GM23338 (cell line): ENCODE measurements at regions not wholly inside any gene's neighbourhood (a gene's known extent, or its start where the extent isn't known, plus 50 kb on each side); places are given as distances from the start of the nearest gene placed in this dataset.

Experiments used
- ATAC-seq: fragments of 200-7000 bp; cut with Tn5 transposase; 3 replicates; pipeline ENCODE4 v1.9.1; 2020
- DNase-seq: peaks from one replicate; pipeline ENCODE4 v3.0.0-alpha.2; 2015; ENCODE audit warnings: low spot score
- H2AFZ ChIP-seq: fragments of 200-600 bp; sonication (generic); 2 replicates; pipeline ENCODE4 v1.8.0; 2016; ENCODE audit warnings: antibody characterized with exemption, mild to moderate bottlenecking, moderate library complexity
- H3F3A ChIP-seq: fragments of 200-600 bp; sonication (generic); replicated peaks from 2 replicates; pipeline ENCODE4 v1.8.0; 2017; ENCODE audit warnings: antibody characterized with exemption, mixed run types, low read depth
- H3K27ac ChIP-seq: fragments of 200-600 bp; sonication (generic); 2 replicates; pipeline ENCODE4 v1.6.1; 2016; ENCODE audit warnings: low read depth
- H3K27me3 ChIP-seq: fragments of 200-600 bp; sonication (generic); 2 replicates; pipeline ENCODE4 v1.8.0; 2016; ENCODE audit warnings: mild to moderate bottlenecking, mixed run types, moderate library complexity; ENCODE audit not compliant: insufficient read depth
- H3K36me3 ChIP-seq: fragments of 200-600 bp; sonication (generic); 2 replicates; pipeline ENCODE4 v1.8.0; 2016; ENCODE audit warnings: mild to moderate bottlenecking; ENCODE audit not compliant: insufficient read depth
- H3K4me1 ChIP-seq: fragments of 200-600 bp; sonication (generic); 2 replicates; pipeline ENCODE4 v1.8.0; 2016; ENCODE audit warnings: mild to moderate bottlenecking, moderate library complexity; ENCODE audit not compliant: insufficient read depth
- H3K4me2 ChIP-seq: fragments of 200-600 bp; sonication (generic); 2 replicates; pipeline ENCODE4 v1.7.1; 2017; ENCODE audit warnings: mixed run types
- H3K4me3 ChIP-seq: fragments of 200-600 bp; sonication (generic); 2 replicates; pipeline ENCODE4 v1.6.1; 2016; ENCODE audit warnings: mixed run types
- H3K79me2 ChIP-seq: fragments of 200-600 bp; sonication (generic); replicated peaks from 2 replicates; pipeline ENCODE4 v1.8.0; 2017; ENCODE audit warnings: mild to moderate bottlenecking; ENCODE audit not compliant: insufficient read depth
- H3K9me2 ChIP-seq: fragments of 200-600 bp; sonication (generic); 2 replicates; pipeline ENCODE4 v1.8.0; 2017; ENCODE audit not compliant: insufficient read depth
- H4K20me1 ChIP-seq: fragments of 200-600 bp; sonication (generic); replicated peaks from 2 replicates; pipeline ENCODE4 v1.8.0; 2017; ENCODE audit warnings: mild to moderate bottlenecking; ENCODE audit not compliant: insufficient read depth
- H3K27ac Mint-ChIP-seq: 2 replicates; pipeline ENCODE4 v1.8.0; 2020; ENCODE audit warnings: inconsistent platforms, mild to moderate bottlenecking, moderate library complexity, mixed read lengths
- H3K27me3 Mint-ChIP-seq: 3 replicates; pipeline ENCODE4 v1.8.0; 2022; ENCODE audit warnings: low read depth, mild to moderate bottlenecking, moderate library complexity, mixed read lengths, inconsistent platforms; ENCODE audit not compliant: insufficient read depth, poor library complexity
- H3K36me3 Mint-ChIP-seq: 3 replicates; pipeline ENCODE4 v1.8.0; 2021; ENCODE audit warnings: low read depth, mild to moderate bottlenecking, inconsistent platforms, moderate library complexity, mixed read lengths
- H3K4me1 Mint-ChIP-seq: 3 replicates; pipeline ENCODE4 v1.8.0; 2020; ENCODE audit warnings: mild to moderate bottlenecking, inconsistent platforms, mixed read lengths
- H3K4me3 Mint-ChIP-seq: 3 replicates; pipeline ENCODE4 v1.8.0; 2021; ENCODE audit warnings: moderate library complexity, mild to moderate bottlenecking, inconsistent platforms, mixed read lengths
- H3K9me3 Mint-ChIP-seq: 3 replicates; pipeline ENCODE4 v1.8.0; 2020; ENCODE audit warnings: moderate library complexity, mild to moderate bottlenecking, inconsistent platforms, mixed read lengths
- CREB1 ChIP-seq: fragments of 250-450 bp; sonication (Bioruptor Pico); IDR thresholded peaks from 2 replicates; pipeline ENCODE4 v1.5.0; 2020; ENCODE audit warnings: low read depth, mild to moderate bottlenecking, moderate library complexity
- EZH2 ChIP-seq: fragments of 200-600 bp; sonication (generic); IDR thresholded peaks from one replicate; pipeline ENCODE4 v1.8.0; 2017; ENCODE audit warnings: antibody characterized with exemption, mild to moderate bottlenecking, low read depth; ENCODE audit not compliant: unreplicated experiment
- EZH2phosphoT487 ChIP-seq: fragments of 200-600 bp; sonication (generic); IDR thresholded peaks from one replicate; pipeline ENCODE4 v1.8.1; 2018; ENCODE audit warnings: antibody characterized with exemption; ENCODE audit not compliant: unreplicated experiment
- JUNB ChIP-seq: IDR thresholded peaks from one replicate; pipeline ENCODE4 v1.6.1; 2016; ENCODE audit warnings: antibody characterized with exemption; ENCODE audit not compliant: unreplicated experiment
- NANOG ChIP-seq: IDR thresholded peaks from 2 replicates; pipeline ENCODE4 v1.6.1; 2016; ENCODE audit warnings: antibody characterized with exemption, borderline replicate concordance
- POLR2AphosphoS5 ChIP-seq: IDR thresholded peaks from 2 replicates; pipeline ENCODE4 v1.6.1; 2016; ENCODE audit warnings: antibody characterized with exemption, low read depth
- STAT1 ChIP-seq: IDR thresholded peaks from one replicate; pipeline ENCODE4 v1.6.1; 2016; ENCODE audit warnings: antibody characterized with exemption; ENCODE audit not compliant: unreplicated experiment
- ZNF114 ChIP-seq: fragments of 250-450 bp; sonication (Bioruptor Pico); IDR thresholded peaks from 2 replicates; pipeline ENCODE4 v1.5.0; 2020; ENCODE audit warnings: mild to moderate bottlenecking, moderate library complexity
- ZNF331 ChIP-seq: fragments of 250-450 bp; sonication (Bioruptor Pico); IDR thresholded peaks from 2 replicates; pipeline ENCODE4 v1.5.0; 2020; ENCODE audit warnings: low read depth, mild to moderate bottlenecking, moderate library complexity
- TF ChIP-seq, protein P1 (sequence below), 2 experiments: fragments of 200-600 bp in 1 of 2; sonication (generic) in 1 of 2; conservative IDR thresholded peaks; 2 replicates each; pipeline versions ENCODE4 v1.5.1 to v1.6.1; 2016 to 2017; ENCODE audit warnings: antibody characterized with exemption in 2 of 2, low read depth in 2 of 2, mild to moderate bottlenecking in 2 of 2, moderate library complexity in 1 of 2
- TF ChIP-seq, protein P2 (sequence below): fragments of 250-450 bp; sonication (Bioruptor Pico); IDR thresholded peaks from 2 replicates; pipeline ENCODE4 v1.5.0; 2020; ENCODE audit warnings: mild to moderate bottlenecking, moderate library complexity
- TF ChIP-seq, protein P3 (sequence below): IDR thresholded peaks from one replicate; pipeline ENCODE4 v1.6.1; 2018; ENCODE audit warnings: antibody characterized with exemption; ENCODE audit not compliant: unreplicated experiment
- TF ChIP-seq, protein P4 (sequence below): IDR thresholded peaks from 2 replicates; pipeline ENCODE4 v1.6.1; 2016; ENCODE audit warnings: antibody characterized with exemption

DNA sequence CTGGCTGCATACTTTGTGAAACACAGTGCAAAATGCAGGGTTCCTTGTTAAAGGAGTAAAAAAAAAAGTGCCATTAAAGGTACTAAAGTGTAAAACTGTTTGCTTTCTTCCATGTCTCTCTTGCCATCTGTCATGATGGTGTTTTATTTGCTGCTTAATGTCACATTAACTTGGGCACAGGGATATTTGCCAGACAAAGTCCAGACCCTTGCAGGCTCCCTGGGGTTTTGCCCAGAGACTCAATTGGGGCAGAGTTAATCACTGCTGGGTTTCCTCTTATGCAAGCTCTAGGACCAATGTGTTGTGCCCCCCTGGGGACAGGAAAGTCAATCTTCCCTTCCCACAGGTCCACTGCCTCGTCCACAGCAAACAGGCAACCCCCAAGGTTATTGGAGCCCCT lies 274.3 kb upstream of the SGCD start:
- Histone ChIP-seq H3K27ac (no peak overlapping the region), H3K4me1 (no peaks in the 10 kb centered on the region), H3K4me2 (no peak overlapping the region), H3K79me2 (no peaks in the 10 kb centered on the region), H4K20me1 (no peaks in the 10 kb centered on the region), H3K9me2 (no peaks in the 10 kb centered on the region), H3K4me3 (no peak overlapping the region), H3K27me3 (no peaks in the 10 kb centered on the region), H3K36me3 (no peaks in the 10 kb centered on the region), H3F3A (no peaks in the 10 kb centered on the region), H2AFZ (no peak overlapping the region)
- Mint-ChIP-seq H3K4me1 (peaks cover 2% of the 10 kb centered on the region; the same call in 1 of the 3 replicates), H3K36me3 (no peaks in the 10 kb centered on the region), H3K27ac (no peak overlapping the region), H3K4me3 (no peak overlapping the region), H3K9me3 (no peaks in the 10 kb centered on the region), H3K27me3 (no peaks in the 10 kb centered on the region)
- no peak for DNase-seq
- no peak for TF ChIP-seq CREB1 (CRISPR knock-in tag)
- TF ChIP-seq, protein P1, sequence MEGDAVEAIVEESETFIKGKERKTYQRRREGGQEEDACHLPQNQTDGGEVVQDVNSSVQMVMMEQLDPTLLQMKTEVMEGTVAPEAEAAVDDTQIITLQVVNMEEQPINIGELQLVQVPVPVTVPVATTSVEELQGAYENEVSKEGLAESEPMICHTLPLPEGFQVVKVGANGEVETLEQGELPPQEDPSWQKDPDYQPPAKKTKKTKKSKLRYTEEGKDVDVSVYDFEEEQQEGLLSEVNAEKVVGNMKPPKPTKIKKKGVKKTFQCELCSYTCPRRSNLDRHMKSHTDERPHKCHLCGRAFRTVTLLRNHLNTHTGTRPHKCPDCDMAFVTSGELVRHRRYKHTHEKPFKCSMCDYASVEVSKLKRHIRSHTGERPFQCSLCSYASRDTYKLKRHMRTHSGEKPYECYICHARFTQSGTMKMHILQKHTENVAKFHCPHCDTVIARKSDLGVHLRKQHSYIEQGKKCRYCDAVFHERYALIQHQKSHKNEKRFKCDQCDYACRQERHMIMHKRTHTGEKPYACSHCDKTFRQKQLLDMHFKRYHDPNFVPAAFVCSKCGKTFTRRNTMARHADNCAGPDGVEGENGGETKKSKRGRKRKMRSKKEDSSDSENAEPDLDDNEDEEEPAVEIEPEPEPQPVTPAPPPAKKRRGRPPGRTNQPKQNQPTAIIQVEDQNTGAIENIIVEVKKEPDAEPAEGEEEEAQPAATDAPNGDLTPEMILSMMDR (conservative IDR thresholded peaks at IDR 0.05; ENCODE audit: low read depth in 2 of 2): no peak
- no peak for TF ChIP-seq POLR2AphosphoS5
- TF ChIP-seq NANOG: no peak
- no peak for TF ChIP-seq EZH2
- TF ChIP-seq ZNF331 (CRISPR knock-in tag): no peak
- TF ChIP-seq, protein P2, sequence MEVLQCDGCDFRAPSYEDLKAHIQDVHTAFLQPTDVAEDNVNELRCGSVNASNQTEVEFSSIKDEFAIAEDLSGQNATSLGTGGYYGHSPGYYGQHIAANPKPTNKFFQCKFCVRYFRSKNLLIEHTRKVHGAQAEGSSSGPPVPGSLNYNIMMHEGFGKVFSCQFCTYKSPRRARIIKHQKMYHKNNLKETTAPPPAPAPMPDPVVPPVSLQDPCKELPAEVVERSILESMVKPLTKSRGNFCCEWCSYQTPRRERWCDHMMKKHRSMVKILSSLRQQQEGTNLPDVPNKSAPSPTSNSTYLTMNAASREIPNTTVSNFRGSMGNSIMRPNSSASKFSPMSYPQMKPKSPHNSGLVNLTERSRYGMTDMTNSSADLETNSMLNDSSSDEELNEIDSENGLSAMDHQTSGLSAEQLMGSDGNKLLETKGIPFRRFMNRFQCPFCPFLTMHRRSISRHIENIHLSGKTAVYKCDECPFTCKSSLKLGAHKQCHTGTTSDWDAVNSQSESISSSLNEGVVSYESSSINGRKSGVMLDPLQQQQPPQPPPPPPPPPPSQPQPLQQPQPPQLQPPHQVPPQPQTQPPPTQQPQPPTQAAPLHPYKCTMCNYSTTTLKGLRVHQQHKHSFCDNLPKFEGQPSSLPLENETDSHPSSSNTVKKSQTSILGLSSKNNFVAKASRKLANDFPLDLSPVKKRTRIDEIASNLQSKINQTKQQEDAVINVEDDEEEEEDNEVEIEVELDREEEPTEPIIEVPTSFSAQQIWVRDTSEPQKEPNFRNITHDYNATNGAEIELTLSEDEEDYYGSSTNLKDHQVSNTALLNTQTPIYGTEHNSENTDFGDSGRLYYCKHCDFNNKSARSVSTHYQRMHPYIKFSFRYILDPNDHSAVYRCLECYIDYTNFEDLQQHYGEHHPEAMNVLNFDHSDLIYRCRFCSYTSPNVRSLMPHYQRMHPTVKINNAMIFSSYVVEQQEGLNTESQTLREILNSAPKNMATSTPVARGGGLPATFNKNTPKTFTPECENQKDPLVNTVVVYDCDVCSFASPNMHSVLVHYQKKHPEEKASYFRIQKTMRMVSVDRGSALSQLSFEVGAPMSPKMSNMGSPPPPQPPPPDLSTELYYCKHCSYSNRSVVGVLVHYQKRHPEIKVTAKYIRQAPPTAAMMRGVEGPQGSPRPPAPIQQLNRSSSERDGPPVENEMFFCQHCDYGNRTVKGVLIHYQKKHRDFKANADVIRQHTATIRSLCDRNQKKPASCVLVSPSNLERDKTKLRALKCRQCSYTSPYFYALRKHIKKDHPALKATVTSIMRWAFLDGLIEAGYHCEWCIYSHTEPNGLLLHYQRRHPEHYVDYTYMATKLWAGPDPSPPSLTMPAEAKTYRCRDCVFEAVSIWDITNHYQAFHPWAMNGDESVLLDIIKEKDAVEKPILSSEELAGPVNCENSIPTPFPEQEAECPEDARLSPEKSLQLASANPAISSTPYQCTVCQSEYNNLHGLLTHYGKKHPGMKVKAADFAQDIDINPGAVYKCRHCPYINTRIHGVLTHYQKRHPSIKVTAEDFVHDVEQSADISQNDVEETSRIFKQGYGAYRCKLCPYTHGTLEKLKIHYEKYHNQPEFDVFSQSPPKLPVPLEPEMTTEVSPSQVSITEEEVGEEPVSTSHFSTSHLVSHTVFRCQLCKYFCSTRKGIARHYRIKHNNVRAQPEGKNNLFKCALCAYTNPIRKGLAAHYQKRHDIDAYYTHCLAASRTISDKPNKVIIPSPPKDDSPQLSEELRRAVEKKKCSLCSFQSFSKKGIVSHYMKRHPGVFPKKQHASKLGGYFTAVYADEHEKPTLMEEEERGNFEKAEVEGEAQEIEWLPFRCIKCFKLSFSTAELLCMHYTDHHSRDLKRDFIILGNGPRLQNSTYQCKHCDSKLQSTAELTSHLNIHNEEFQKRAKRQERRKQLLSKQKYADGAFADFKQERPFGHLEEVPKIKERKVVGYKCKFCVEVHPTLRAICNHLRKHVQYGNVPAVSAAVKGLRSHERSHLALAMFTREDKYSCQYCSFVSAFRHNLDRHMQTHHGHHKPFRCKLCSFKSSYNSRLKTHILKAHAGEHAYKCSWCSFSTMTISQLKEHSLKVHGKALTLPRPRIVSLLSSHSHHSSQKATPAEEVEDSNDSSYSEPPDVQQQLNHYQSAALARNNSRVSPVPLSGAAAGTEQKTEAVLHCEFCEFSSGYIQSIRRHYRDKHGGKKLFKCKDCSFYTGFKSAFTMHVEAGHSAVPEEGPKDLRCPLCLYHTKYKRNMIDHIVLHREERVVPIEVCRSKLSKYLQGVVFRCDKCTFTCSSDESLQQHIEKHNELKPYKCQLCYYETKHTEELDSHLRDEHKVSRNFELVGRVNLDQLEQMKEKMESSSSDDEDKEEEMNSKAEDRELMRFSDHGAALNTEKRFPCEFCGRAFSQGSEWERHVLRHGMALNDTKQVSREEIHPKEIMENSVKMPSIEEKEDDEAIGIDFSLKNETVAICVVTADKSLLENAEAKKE (CRISPR knock-in tag): no peak
- TF ChIP-seq, protein P3, sequence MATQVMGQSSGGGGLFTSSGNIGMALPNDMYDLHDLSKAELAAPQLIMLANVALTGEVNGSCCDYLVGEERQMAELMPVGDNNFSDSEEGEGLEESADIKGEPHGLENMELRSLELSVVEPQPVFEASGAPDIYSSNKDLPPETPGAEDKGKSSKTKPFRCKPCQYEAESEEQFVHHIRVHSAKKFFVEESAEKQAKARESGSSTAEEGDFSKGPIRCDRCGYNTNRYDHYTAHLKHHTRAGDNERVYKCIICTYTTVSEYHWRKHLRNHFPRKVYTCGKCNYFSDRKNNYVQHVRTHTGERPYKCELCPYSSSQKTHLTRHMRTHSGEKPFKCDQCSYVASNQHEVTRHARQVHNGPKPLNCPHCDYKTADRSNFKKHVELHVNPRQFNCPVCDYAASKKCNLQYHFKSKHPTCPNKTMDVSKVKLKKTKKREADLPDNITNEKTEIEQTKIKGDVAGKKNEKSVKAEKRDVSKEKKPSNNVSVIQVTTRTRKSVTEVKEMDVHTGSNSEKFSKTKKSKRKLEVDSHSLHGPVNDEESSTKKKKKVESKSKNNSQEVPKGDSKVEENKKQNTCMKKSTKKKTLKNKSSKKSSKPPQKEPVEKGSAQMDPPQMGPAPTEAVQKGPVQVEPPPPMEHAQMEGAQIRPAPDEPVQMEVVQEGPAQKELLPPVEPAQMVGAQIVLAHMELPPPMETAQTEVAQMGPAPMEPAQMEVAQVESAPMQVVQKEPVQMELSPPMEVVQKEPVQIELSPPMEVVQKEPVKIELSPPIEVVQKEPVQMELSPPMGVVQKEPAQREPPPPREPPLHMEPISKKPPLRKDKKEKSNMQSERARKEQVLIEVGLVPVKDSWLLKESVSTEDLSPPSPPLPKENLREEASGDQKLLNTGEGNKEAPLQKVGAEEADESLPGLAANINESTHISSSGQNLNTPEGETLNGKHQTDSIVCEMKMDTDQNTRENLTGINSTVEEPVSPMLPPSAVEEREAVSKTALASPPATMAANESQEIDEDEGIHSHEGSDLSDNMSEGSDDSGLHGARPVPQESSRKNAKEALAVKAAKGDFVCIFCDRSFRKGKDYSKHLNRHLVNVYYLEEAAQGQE: no peak
- no peak for TF ChIP-seq JUNB
- no peak for TF ChIP-seq ZNF114 (CRISPR knock-in tag)
- no peak for TF ChIP-seq EZH2phosphoT487
- TF ChIP-seq, protein P4, sequence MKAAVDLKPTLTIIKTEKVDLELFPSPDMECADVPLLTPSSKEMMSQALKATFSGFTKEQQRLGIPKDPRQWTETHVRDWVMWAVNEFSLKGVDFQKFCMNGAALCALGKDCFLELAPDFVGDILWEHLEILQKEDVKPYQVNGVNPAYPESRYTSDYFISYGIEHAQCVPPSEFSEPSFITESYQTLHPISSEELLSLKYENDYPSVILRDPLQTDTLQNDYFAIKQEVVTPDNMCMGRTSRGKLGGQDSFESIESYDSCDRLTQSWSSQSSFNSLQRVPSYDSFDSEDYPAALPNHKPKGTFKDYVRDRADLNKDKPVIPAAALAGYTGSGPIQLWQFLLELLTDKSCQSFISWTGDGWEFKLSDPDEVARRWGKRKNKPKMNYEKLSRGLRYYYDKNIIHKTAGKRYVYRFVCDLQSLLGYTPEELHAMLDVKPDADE: no peak
- no peak for TF ChIP-seq STAT1
- no peak for ATAC-seq
